HG03103 (cell line): ENCODE measurements at regions not wholly inside any gene's neighbourhood (a gene's known extent, or its start where the extent isn't known, plus 50 kb on each side); places are given as distances from the start of the nearest gene placed in this dataset.

Experiments
- ATAC-seq: cut with Tn5 transposase; IDR thresholded peaks from one replicate; pipeline ENCODE4 v1.9.1; 2021; ENCODE audit warnings: low read depth; ENCODE audit not compliant: unreplicated experiment

GRCh38 chr15:92224843-92225242 lies 168.8 kb upstream of the ST8SIA2 start:
- ATAC-seq, result no peak

DNA sequence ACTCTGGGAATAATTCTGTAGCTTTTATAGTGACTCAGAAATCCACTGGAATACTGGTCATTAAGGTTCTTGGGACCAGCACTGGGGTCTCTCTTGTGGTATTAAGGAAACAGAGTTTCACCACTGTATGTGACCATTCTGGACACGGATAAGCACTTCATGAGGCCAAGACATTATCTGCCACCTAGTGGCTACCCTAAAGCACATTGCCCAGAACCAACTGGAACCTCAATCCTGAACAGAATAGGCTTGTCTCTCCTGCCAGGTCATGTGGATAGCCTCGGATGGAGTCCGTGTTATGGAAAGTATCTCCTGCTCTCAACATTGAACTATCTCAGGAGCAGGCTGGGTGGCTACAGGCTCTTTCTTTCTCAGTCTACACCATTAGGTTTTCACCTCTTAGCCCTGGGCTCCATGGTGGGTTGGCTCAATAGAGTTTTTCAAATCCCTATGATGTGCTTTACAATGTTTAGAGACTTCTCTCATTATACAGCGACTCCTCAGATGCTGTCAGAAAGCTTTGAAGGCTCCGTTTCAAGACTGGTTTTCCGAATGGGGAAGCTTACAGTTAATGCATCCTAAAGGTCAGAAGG lies 167.6 kb upstream of the ST8SIA2 start:
- no peak for ATAC-seq

DNA sequence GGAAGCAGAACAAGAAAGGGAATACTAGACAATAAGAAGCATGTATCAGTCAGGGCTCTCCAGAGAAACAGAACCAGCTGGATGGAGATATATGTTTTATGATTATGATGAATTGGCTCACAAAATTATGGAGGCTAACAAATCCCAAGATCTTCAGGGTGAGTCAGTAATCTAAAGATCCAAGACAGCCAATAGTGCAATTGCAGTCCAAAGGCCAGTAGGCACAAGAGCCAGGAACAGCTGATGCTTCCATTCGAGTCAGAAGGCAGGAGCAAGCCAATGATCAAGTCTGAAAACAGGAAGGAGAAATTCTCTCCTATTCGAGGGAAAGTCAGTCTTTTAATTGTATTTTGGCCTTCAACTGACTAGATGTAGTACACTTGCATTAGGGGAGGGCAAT lies 164.9 kb upstream of the ST8SIA2 start:
- no peak for ATAC-seq

GRCh38 chr15:92231461-92231860 lies 162.2 kb upstream of the ST8SIA2 start:
- ATAC-seq, result no peak

DNA sequence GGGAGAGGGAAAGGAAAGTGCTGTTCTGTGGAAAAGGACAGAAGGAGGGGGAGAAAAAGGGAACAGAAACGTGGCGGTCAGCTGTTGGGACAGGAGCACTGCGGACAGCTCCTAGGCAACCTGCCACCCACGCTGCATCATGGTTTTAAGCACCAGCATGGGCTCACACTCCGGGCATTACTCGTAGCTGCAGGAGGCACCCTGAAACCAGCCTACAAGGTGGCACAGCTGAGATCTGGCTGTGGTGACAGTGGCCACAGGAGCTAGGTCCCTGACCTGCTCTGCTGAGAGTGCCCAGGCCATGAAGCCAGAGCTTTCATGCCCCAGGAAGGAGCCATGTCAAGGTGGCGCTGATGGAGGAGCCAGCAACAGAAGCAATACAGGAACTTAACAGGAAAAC lies 161.4 kb upstream of the ST8SIA2 start:
- no peak for ATAC-seq

DNA sequence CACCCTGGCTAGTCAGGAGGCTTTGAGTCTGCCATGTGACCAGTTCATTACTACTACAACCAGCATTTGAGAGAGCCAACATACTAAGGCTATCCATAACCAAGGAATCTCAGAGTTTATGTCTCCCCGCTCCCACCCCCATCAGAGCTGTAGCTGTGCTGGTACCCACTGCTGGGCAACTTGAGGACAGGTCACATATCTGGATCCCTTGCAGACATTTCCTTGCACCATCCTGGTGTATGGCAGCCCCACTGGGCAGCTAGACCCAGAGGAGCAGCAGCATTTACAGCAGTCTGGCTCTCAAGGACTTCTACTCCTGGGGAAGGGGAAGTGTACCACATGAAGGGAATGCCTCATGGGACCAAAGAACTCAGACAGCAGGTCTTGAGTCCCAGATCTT lies 160.8 kb upstream of the ST8SIA2 start:
- ATAC-seq, result no peak

- no peak for ATAC-seq
These were observed 150.5 kb upstream of the ST8SIA2 start for GRCh38 chr15:92243227-92243626.

DNA sequence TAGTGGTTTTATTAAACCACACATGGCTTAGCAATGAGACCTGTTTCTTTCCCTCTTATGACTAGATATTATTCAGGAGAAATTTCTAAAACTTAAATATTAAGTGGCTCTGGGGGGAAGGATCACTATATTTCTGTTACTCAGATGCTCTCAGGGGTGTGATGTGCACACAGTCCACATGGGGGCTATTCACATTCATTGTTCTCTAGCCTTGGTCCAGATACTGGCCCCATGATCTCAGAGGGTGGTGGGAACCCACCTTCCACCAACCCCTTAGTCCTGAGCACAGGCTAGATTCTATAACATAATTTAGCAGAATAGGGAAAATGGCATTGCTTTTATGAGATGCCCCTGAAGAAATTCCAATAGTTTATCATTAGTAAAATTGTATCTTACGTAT lies 149.0 kb upstream of the ST8SIA2 start:
- no peak for ATAC-seq

- ATAC-seq, result no peak
These were observed 145.9 kb upstream of the ST8SIA2 start for GRCh38 chr15:92247649-92248242.

DNA sequence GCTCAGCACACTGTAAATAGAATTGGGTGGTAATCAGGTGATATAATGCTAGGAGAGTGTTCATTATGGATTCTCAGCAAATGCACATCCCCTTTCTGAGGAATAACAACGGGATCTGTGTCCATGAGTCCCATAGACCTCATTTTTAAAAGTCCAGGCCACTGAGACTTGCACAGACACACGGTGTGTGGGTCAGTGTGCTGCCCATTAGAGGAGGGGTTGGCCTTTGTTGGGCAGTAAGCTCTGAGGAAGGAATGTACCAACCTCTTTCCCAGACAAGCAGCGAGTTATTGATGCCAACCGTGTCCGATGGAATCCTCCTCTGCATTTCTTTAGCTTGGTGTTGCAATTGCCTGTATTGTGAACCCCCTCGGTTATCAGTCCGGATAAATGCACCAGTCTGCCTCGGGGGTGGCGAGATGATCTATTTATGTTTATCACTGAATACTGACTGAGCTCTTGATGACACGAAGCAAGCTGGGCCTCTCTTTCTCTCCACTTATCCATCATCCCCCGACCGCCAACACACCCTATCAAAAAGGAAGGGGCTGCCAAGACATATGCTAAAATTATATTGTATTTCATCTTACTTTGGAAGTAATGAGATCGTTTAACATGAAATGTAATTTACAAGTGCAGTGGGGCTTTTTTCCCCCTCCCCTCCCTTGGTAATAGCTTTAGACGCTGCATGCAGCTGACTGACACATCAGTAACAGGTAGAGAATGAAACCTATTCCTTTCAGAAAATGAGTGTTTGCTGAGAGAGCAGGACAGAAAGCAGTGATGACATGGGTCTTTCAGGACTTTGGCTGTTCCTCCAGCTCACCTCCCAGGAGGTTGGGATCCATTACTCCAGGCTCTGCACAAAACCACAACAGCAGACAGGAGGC lies 126.6 kb upstream of the ST8SIA2 start:
- no peak for ATAC-seq

- ATAC-seq, result no peak
These were observed 124.8 kb upstream of the ST8SIA2 start for GRCh38 chr15:92268900-92269299.

DNA sequence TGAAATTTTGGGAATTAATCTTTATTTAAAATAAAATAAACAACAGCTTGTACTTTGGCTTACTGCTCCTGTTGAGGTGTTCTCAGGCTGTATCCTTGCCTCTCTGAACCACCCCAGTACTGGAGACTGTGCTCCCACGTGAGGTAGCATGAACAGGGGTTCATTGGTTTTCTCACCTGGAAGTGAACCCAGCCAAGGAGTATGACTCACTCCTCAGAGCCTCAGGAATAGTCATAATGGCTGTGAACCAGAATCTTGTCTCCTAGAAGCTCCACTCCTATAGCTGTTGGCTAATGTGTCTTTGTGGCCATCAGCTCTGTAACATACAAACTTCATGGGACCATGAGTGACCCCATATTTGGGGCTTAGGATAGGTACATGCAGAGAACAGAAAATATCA lies 122.5 kb upstream of the ST8SIA2 start:
- no peak for ATAC-seq

GRCh38 chr15:92272106-92272505 lies 121.6 kb upstream of the ST8SIA2 start:
- no peak for ATAC-seq

GRCh38 chr15:92273286-92273685 lies 120.4 kb upstream of the ST8SIA2 start:
- ATAC-seq, result no peak

DNA sequence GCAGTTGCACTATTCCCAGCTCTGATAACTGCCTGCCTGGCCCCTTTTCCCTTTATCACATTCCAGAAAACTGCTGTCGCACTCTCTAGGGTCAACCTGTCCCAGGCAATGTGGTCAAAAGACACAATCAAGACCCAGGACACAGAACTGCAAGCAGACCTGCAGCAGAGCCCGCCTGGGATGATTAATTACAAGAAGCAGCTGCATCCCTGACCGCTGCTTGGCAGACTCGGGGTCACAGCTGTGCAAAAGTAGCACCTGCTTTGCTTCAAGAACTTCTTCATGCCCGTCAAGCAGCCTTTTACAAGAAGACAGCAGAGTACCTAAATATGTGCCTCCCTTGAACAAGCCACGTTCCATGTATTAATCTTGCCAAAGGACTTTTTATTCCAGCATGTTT lies 120.0 kb upstream of the ST8SIA2 start:
- ATAC-seq, result no peak

- ATAC-seq, result no peak
These were observed 115.9 kb upstream of the ST8SIA2 start for GRCh38 chr15:92277776-92278175.

GRCh38 chr15:92283813-92284212 lies 109.9 kb upstream of the ST8SIA2 start:
- ATAC-seq, result no peak

DNA sequence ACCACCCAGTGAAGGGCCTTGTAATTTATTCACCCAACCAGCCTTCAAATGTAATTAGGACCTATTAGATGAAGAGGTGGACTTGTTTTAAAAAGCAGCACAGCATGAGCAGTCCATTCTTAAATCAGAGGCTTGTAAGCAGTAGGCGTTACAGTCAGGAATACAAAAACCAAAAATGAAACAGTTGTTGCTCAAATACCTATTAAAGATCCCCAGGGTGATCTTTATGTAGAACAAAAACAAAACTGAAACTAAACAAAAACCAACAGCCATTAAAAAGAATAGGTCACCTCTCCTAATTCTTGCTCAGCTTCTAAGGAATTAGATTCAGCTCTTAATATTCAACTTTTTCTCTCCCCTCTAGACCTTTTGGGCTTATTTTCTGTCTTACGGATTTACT lies 104.9 kb upstream of the ST8SIA2 start:
- peak; percentile 88 for ATAC-seq

GRCh38 chr15:92289733-92290132 lies 103.9 kb upstream of the ST8SIA2 start:
- ATAC-seq, result no peak

DNA sequence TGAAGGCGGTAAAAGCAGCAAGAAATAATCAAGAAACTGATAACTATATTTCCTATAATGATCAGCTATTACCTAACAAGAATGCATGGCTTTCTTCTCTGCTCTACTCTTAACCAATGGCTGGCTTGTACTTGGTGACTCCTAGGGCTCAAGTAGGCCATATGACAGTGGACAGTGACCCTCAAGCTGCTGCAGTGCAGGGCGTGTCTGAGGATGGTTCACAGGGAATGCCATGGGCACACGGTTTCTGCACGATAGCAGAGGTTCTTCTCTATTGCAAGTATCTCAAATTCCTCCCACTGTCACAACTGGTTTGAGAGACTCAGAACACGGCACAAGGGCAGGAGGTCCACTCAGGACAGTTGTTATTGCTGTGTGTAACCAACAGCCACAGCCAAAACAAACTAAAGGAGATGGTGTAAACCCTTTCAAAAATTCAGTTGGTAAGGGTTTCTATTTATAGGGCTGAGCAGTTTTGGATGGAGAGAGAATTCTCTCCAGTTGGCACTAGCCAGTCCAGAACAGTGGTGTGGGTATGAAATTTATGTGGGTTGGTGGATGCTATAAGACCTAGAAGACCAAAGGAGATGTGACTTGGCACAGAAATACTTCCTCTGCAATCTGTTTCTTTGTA lies 103.2 kb upstream of the ST8SIA2 start:
- ATAC-seq, result no peak

GRCh38 chr15:92291900-92292299 lies 101.8 kb upstream of the ST8SIA2 start:
- ATAC-seq, result no peak
